Stimulated activated CD4-positive, alpha-beta T cell treated with anti-CD3 and anti-CD28 coated beads, Interleukin-4, amount 100 ng/mL, for 4 hours (primary cell): ENCODE measurements at regions not wholly inside any gene's neighbourhood (a gene's known extent, or its start where the extent isn't known, plus 50 kb on each side); places are given as distances from the start of the nearest gene placed in this dataset.

ENCODE experiments used
- DNase-seq, 2 experiments: peaks; one replicate each; pipeline ENCODE4 v3.0.0-alpha.2; 2020

DNA sequence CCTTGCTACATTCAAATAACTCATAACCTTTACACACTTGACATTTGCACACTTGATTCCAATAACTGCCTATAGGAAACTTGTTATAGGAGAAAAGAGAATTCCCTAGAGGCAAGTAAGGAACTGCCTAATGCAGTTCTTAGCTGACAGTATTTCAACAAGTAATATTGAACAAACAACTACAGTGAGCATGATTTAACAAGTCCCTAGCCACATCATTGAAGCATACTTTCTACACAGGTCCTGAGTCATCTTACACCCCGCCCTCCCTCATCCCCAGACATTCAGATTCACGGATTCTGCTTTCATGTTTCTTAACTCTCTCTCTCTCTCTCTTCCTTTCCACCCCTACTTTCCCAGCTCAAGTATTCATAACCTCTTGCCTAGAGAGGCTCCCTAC is 153.5 kb downstream of the LSM5 start:
- DNase-seq: no peak

- no peak for DNase-seq
These were observed 155.1 kb downstream of the LSM5 start for GRCh38 chr7:32335107-32335506.

GRCh38 chr7:32330602-32331001 is 159.6 kb downstream of the LSM5 start:
- DNase-seq: no peak

DNA sequence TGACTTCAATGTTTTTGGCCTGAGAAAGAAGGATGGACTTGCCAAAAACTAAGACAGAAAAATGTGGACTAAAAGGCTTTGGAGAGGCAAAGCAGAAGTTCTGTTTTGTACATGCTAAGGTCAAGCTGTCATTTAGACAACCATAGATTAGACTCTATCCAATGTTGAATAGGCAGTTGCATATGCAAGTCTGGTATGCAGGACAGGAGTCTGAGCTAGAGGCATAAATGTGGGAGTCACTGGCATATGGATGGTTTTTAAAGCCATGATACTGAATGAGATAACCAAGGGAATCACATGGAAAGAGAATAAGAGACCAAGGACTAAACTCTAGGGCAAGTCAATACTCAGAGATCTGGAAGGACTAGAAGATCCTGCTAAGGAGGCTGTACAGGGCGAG is 164.1 kb downstream of the LSM5 start:
- DNase-seq: no peak

- no peak for DNase-seq
These were observed 166.5 kb downstream of the LSM5 start for GRCh38 chr7:32323712-32324111.

DNA sequence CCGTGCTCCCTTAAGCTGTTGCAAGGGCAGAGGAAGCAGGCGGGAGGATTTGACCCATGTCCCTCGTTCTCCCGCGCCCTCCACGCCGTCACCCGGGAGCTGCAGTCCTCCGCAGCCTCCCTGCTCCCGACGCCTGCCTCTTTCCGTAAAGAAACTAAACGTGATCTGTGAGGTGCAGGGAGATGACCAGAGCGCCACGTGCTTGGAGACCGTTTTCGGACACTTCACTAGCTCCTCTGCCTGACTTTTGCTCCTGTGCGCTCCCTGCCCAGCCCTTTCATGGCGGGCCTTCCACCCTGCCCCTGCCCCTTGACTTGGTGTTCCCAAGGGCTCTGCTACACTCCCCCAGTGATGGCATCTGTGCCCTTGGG is 171.2 kb downstream of the LSM5 start:
- DNase-seq: no peak

GRCh38 chr7:32318300-32319011 is 171.7 kb downstream of the LSM5 start:
- no peak for DNase-seq

DNA sequence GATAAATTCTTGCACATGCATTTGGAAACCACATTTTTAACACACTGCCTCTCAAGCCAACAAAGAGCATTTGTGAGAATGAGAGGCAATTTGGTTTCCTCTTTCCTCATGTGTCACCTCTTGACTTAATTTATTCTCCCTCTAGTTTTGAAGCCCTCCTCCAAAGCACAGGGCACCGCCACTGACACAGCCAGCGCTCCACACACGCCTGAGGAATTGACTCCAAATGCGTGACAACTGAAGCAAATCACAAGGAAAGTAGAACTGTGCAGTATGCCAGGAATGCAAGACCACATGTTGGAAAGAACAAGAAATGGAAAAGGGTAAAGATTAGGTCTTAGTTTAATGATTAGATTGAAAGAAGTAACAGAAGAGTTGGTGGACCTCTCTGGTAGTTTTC is 173.3 kb downstream of the LSM5 start:
- DNase-seq: no peak

DNA sequence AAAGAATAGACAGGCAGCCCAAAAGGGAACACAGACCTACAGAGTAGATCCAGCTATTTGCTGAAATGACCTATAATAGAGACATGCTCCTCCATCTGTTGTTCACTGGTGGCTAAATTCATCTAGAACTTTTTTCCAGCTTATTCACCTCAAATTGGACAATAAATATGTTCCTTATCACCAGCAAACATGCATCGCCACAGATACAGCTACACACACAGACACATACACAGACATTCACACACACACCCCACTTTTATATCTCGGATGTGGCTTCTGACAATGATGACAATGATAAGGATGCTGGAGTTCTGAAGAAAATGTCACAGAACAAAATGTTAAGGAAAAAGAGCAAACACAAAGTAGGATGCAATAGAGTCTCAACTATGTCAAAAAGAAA is 175.4 kb downstream of the LSM5 start:
- DNase-seq: no peak

DNA sequence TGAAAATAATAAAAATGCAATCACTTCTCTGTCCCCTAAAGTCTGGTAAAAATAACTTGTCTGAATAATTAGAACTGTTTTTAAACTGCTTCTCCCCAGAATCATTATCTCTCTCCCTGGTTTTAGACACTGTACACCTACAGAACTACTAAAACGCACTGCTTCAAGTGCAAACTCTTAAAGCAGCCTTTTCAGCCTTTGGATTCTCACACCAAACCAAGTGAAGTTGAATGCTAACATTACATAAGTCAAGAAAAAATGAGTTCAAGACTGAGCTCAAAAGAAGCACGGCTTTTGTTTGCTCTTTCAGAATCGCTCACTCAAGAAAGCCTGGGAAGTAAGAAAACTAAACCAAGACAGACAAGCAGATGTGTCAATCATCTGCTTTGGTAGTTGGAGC is 188.8 kb downstream of the LSM5 start:
- DNase-seq: no peak

DNA sequence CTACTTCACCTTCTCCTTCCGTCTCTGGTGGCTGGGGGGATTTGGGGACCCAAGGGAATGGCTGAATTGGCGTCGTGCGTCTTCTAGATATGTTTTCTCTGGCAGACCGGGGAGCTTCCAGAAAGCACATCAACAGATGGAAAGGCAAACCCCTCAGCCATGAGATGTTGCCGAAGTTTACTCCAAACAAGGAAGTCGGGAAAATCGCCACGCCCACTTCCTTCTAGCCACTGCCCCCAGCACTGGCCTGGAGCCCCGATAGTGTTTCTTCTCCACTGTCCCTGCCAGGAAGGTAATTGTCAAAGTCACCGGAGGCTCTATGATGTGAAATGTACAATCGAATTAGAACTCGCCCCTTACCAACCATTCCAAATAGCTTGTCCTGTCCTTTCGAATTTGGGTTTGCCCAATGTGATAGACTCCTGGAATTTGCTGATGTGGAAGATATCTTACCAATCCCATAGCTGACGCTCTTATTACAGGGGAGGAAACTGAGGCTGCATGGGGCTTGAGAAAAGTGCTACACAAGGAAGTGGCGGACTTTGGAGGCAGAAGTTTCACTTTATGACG is 191.0 kb downstream of the LSM5 start:
- DNase-seq: no peak

DNA sequence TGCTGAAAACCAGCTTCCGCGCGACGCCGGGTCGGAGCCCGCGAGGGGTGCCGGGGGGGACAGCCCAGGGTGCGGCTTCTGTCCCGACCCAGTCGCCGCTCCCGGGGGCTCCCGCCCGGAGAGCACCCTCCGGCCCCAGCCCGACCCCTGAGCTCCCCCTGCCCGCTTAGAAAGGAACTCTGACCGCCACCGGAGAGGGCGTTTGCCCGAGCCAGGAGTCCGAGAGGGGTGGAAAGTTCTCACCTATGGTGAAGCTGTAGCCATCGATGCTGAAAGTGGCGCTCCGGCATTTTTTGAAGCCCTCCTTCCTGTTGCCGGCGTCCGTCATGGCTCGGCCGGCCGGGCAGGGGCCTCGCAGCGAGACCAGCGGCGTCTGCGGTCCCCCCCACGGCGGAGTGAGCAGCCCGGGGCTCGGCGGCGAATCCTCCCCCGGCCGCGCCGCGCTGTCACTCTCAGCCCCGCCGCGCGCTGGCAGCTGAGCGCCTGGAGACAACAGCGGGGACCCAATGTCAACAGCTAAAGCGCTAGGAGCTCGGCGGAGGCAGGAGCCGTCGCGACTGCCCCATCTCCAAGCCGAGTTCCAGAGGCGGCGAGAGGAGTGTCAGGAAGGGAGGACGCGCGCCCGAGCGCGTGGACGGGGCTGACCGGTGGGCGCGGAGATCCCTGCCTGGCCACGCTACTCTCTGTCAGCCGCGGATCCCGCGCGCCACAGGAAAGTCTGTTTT is 191.6 kb downstream of the LSM5 start:
- no peak for DNase-seq

DNA sequence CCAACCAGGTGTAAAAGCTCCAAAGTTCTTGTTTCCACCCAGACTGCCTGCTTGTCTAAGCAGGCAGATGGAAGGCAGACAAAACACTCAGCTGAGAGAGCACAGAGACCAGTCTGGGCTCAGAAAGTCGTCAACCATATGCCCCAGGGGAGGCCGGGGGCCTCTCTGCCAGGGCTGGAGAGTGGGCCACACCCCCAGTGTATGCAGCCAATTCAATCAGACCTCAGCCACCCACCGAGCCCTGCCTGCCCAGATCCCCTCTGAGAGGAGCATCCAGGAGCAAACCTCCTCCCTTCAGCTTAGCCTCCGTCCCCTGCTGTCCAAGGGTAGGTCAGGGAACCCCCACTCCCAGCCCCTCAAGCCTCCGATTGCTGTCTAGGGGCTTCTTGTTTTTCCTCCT is 196.3 kb downstream of the LSM5 start:
- DNase-seq: no peak

DNA sequence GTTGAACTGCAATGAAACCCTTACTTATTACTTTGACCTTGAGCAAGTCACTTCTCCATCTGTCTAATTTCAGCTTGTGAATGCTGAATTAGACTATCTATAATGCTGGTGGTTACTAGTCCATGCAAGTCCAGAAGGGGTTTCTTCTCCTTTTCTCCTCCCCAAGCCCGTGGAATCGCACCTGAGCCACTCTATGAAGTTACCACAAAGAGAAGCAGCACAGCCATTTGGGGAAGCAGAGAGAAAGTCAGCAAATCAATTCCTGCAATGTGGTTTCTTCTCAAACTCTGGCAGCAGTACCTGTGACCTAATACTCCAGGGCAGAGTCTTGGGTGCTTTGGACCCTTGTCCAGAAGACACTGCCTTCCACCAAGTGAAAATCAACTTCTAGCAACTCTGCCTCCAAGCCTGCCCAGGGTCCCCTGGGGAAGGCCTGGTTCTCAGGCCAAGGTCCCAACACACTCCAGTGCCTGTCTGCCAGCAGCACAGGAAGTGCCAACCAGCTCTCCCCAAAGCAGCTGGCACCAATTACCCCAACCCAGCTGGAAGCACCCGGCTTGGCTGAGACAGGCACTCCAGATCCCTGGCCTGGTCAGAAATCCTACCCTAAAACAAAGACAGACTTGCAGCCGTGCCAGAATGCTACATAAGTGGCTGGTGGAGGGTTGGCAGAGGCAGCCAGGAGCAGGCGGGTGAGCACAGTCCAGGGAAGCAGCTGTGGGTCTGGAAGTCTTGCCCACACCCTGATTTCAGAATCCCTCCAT is 200.3 kb downstream of the LSM5 start:
- DNase-seq: no peak

GRCh38 chr7:32285698-32286097 is 204.5 kb downstream of the LSM5 start:
- no peak for DNase-seq

DNA sequence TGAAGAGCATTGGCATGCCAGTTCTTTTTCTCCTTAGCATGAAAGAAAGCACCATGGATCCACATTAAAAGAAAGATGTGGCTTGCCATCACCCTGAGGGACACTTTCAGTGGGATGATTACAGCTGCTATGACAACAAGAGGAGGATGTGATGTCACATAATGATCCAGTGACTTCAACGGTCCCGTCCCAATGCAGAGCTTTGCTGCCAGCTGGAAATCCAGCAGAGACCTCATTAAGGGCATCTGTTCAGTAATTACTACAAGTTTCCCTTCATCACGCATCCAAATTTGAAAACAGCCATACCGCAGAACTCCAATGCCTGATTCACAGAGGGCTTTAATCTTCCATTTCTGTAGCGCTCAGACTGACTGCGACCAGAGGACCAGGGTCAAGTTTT is 206.6 kb downstream of the LSM5 start:
- no peak for DNase-seq

DNA sequence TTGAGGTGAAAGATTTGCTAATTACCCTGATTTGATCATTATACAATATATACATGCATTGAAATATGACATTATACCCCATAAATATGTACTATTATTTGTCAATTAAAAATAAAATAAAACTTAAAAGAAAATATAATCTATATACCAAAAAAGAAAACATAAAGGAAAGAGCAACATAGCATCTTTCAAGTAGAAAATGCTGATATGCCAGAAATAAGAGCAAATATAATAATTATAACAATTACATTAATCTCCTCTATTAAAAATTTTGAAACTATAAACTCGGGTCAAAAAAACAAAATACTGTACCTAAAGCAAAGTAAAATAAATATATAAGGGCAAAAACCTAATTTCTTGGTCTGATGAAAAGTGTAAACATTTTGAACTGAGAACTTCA is 209.3 kb upstream of the PDE1C start:
- no peak for DNase-seq

DNA sequence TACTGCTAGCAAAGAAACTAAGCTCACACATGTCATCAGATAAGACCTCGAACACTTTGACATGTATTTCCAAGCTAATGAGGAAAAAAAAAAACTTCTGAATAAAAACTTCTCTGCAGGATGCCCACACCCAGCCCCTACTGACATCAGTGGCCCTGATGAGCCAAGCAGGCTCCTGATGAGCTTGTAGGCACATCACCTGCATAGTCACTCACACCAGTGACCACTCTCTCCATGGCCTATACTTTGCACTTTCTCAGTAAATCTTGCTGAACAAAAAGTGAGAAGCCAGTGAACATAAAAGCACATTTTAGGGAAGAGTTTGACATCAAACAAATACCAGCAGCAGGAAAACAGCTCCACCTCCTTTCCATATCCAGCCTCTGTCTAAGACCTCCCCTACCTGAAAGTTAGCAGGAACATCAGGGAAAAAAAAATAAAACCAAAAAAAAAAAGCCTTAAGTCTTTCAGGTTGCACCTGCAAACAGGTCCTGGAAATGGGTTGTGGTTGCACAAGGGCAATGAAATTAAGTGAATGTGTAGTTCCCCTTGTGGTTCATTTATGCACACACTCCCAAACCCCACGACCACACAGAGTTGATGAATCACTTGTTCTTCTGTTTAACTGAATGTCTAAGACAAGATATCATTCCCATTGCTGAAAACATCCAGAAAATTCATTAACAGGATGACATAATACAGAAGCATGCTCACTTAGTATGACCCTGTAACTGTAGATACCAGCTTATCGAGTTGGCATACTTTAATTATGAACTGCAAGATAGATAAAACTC is 205.2 kb upstream of the PDE1C start:
- DNase-seq: no peak

GRCh38 chr7:32273297-32273696 is 203.1 kb upstream of the PDE1C start:
- no peak for DNase-seq

GRCh38 chr7:32266932-32267475 is 196.8 kb upstream of the PDE1C start:
- DNase-seq: no peak

DNA sequence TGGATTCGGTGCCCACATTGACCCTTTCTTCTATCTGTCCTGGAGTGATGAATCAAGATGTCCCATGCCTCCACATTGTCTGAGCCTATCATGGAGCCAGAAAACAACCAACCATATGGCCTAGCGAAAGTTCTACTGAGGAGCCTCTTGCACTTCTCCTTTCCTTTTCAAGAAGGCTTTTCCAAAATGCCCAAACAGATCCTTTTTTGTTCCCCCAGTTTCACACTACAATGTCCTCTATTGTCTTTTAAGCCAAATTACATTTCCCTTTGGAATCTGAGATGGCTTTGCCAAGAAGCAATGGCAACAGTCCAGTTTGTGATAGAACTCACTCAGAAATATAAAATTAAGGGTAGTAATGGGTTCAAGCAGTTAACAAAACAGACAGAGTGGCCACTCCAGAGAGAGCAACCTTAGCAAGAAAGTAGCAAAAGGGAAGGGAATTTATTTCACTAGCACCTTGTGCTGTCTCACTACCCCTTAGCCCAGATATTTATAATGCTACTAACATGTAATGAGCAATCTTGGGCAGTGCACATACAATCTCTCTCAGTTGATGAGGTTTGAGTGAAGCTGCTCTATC is 194.6 kb upstream of the PDE1C start:
- DNase-seq: no peak

DNA sequence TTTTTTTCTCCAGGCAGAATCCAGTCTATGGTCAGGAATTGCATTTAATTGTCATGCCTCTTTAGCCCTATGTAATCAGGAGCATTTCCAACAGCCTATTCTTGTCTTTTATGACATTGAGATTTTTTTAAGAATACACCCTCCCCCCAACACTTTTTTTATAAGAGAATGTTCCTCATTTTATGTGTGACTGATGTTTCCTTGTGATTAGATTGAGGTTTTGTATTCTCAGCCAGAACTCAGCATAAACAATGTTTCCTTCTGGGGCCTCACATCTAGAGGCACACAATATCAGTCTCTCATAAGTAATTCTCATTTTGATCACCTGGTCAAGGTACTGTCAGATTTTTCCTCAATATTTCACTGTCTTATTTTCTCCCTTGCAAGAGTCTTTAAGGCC is 193.4 kb upstream of the PDE1C start:
- no peak for DNase-seq
